A673 (cell line): ENCODE measurements at regions not wholly inside any gene's neighbourhood (a gene's known extent, or its start where the extent isn't known, plus 50 kb on each side); places are given as distances from the start of the nearest gene placed in this dataset.

Experiments
- EZH2 ChIP-seq: fragments of 200-600 bp; sonication (generic); IDR thresholded peaks from 2 replicates; pipeline ENCODE4 v1.6.1; 2017; ENCODE audit warnings: borderline replicate concordance, low read depth, mild to moderate bottlenecking, mixed read lengths, antibody characterized with exemption, low read length; ENCODE audit not compliant: poor library complexity, severe bottlenecking
- TF ChIP-seq, protein P1 (sequence below): fragments of 300-800, 200-600 bp; sonication (generic); conservative IDR thresholded peaks from 2 replicates; pipeline ENCODE4 v1.5.1; 2017; ENCODE audit warnings: low read depth, mild to moderate bottlenecking, antibody characterized with exemption, low read length, moderate library complexity, mixed read lengths

DNA sequence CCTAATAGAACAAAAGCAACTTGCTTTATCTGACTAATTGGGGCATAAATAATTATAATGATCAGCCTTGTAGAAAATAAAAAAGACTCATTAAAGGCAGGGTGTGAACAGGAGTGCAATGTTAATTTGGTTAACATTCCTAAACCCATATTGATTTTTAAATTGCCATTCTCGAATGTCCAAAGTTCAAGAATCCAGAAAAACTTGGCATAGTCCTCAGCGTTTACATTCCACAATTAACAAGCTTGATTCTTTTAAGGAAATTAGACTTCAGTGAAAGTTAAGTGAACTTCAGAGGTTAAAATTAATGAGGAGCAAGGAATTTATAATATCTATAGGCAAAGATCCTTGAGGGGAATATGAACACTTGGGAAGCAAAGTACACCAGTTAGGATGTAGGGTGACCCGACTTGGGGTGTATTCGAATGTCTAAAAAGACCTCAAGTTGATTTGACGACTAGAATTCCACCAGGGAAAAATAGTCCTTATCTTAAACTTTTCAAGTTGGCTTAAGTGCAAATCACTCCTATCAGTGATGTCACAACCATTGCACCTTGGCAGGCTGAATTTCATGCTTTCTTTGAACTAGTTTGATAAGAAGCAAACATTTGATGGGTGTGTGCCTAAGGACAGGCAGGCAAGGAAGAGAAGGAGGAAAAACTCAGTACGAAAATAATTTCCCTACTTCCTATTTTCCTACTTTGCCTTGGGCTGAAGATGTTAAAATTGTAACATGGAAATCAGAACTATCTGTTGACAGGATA is 830.4 kb upstream of the COBL start:
- TF ChIP-seq, protein P1, sequence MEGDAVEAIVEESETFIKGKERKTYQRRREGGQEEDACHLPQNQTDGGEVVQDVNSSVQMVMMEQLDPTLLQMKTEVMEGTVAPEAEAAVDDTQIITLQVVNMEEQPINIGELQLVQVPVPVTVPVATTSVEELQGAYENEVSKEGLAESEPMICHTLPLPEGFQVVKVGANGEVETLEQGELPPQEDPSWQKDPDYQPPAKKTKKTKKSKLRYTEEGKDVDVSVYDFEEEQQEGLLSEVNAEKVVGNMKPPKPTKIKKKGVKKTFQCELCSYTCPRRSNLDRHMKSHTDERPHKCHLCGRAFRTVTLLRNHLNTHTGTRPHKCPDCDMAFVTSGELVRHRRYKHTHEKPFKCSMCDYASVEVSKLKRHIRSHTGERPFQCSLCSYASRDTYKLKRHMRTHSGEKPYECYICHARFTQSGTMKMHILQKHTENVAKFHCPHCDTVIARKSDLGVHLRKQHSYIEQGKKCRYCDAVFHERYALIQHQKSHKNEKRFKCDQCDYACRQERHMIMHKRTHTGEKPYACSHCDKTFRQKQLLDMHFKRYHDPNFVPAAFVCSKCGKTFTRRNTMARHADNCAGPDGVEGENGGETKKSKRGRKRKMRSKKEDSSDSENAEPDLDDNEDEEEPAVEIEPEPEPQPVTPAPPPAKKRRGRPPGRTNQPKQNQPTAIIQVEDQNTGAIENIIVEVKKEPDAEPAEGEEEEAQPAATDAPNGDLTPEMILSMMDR, result no peak
- TF ChIP-seq EZH2, result no peak
